ENCODE measurements at regions not wholly inside any gene's neighbourhood (a gene's known extent, or its start where the extent isn't known, plus 50 kb on each side); places are given as distances from the start of the nearest gene placed in this dataset.

DNA sequence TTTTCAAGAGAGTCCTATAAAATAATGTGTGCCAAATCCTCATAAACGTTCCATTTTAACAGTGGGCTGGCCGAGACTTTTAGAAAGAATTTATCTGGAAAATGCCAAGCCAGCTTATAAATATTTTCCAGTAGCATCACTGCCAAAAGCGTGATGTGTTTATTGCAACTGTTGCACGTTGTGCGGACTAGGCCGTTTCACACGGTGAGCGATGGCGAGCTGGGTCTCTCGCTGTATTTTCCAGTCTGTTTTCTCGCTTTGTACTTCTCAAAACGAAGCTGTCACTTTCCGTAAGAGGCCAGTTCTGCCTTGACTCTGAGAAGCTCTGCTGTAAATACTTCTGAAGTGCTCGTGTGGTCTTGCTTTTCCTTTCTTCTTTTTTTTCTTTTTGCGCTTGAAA, 65.0 kb upstream of the ZNF236 start:
- no peaks in the 10 kb centered on the region for H3K4me1 ChIP-seq (ENCODE audit: insufficient read depth, insufficient read length)
- H3K36me3 ChIP-seq (ENCODE audit: insufficient read depth, insufficient read length, low read length) = no peaks in the 10 kb centered on the region
- TF ChIP-seq YY1 (IDR thresholded peaks at IDR 0.05; ENCODE audit: insufficient read depth, insufficient read length) (no peak), SUZ12 (IDR thresholded peaks at IDR 0.05; ENCODE audit: extremely low read depth, insufficient read depth, insufficient read length) (no peak), ZNF274 (IDR thresholded peaks at IDR 0.05; ENCODE audit: low read depth, low read length) (no peak)
- no peak overlapping the region for H3K9ac ChIP-seq (ENCODE audit: insufficient read length, low read depth)
- H3K27me3 ChIP-seq (ENCODE audit: insufficient read depth, insufficient read length) = no peaks in the 10 kb centered on the region
- no peaks in the 10 kb centered on the region for H3K9me3 ChIP-seq (ENCODE audit: insufficient read depth, low read length)
- no peak overlapping the region for H3K4me3 ChIP-seq (ENCODE audit: insufficient read length, low read depth)
- DNase-seq (ENCODE audit: low read depth, low spot score) = no peak

GRCh38 chr18:76756531-76757253, 65.7 kb upstream of the ZNF236 start:
- H3K27me3 ChIP-seq (ENCODE audit: insufficient read depth, insufficient read length) = no peaks in the 10 kb centered on the region
- no peak for TF ChIP-seq ZNF274 (IDR thresholded peaks at IDR 0.05; ENCODE audit: low read depth, low read length)
- H3K36me3 ChIP-seq (ENCODE audit: insufficient read depth, insufficient read length, low read length) = no peaks in the 10 kb centered on the region
- no peak for DNase-seq (ENCODE audit: low read depth, low spot score)
- H3K9ac ChIP-seq (ENCODE audit: insufficient read length, low read depth) = no peak overlapping the region
- no peak overlapping the region for H3K4me3 ChIP-seq (ENCODE audit: insufficient read length, low read depth)
- H3K9me3 ChIP-seq (ENCODE audit: insufficient read depth, low read length) = no peaks in the 10 kb centered on the region
- no peaks in the 10 kb centered on the region for H3K4me1 ChIP-seq (ENCODE audit: insufficient read depth, insufficient read length)

DNA sequence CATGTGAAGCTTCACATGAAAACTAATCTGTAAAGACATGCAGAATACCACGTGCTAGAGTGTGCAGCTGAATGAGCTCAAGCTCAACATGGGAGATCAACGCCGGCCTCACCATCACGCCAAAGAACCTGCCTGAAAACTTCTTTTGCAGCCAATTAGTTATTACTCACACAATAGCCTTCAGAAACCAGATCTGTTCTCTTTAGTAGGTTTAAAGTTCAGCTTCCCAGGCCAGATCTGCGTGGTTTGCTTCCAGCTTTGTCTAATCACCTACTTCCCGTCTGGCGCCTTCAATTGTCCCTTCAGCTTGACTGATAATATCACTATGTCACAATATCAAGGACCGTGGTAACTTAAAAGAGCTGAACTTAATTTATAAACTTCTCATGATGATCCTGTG, 68.0 kb upstream of the ZNF236 start:
- TF ChIP-seq ZNF274 (IDR thresholded peaks at IDR 0.05; ENCODE audit: low read depth, low read length) (no peak), SUZ12 (IDR thresholded peaks at IDR 0.05; ENCODE audit: extremely low read depth, insufficient read depth, insufficient read length) (no peak), YY1 (IDR thresholded peaks at IDR 0.05; ENCODE audit: insufficient read depth, insufficient read length) (no peak)
- no peak for DNase-seq (ENCODE audit: low read depth, low spot score)
- H3K4me3 ChIP-seq (ENCODE audit: insufficient read length, low read depth) = no peak overlapping the region
- H3K9me3 ChIP-seq (ENCODE audit: insufficient read depth, low read length) = peaks cover 11% of the 10 kb centered on the region
- H3K9ac ChIP-seq (ENCODE audit: insufficient read length, low read depth) = no peak overlapping the region
- no peaks in the 10 kb centered on the region for H3K27me3 ChIP-seq (ENCODE audit: insufficient read depth, insufficient read length)
- H3K4me1 ChIP-seq (ENCODE audit: insufficient read depth, insufficient read length) = no peaks in the 10 kb centered on the region
- H3K36me3 ChIP-seq (ENCODE audit: insufficient read depth, insufficient read length, low read length) = no peaks in the 10 kb centered on the region

DNA sequence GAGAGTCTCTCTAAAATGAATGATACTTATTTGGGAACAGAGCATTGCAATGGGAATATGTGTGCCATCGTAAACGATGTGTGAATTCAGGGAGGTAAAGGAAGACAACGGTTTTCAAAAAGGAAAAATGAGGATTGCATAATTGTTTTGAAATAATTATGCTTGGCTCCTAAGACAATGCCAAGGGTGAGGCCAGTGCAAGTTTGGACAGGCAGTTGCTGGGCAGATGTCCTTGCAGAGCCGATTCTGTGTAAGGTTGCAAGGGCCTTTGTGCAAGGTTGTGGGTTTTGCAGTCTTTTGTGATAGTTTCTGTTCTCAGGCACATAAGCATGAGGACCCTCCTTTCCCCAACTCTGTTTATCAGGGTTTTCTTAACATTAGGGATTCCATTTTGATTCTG, 70.0 kb upstream of the ZNF236 start:
- H3K9me3 ChIP-seq (ENCODE audit: insufficient read depth, low read length) = peaks cover 24% of the 10 kb centered on the region
- no peak for TF ChIP-seq SUZ12 (IDR thresholded peaks at IDR 0.05; ENCODE audit: extremely low read depth, insufficient read depth, insufficient read length)
- TF ChIP-seq ZNF274 (IDR thresholded peaks at IDR 0.05; ENCODE audit: low read depth, low read length) = no peak
- TF ChIP-seq YY1 (IDR thresholded peaks at IDR 0.05; ENCODE audit: insufficient read depth, insufficient read length) = no peak
- H3K4me1 ChIP-seq (ENCODE audit: insufficient read depth, insufficient read length) = no peaks in the 10 kb centered on the region
- no peaks in the 10 kb centered on the region for H3K36me3 ChIP-seq (ENCODE audit: insufficient read depth, insufficient read length, low read length)
- H3K9ac ChIP-seq (ENCODE audit: insufficient read length, low read depth) = no peak overlapping the region
- no peaks in the 10 kb centered on the region for H3K27me3 ChIP-seq (ENCODE audit: insufficient read depth, insufficient read length)
- no peak overlapping the region for H3K4me3 ChIP-seq (ENCODE audit: insufficient read length, low read depth)
- no peak for DNase-seq (ENCODE audit: low read depth, low spot score)

GRCh38 chr18:76750917-76751890, 71.2 kb upstream of the ZNF236 start:
- no peak for DNase-seq (ENCODE audit: low read depth, low spot score)
- H3K27me3 ChIP-seq (ENCODE audit: insufficient read depth, insufficient read length) = no peaks in the 10 kb centered on the region
- no peak overlapping the region for H3K9ac ChIP-seq (ENCODE audit: insufficient read length, low read depth)
- H3K9me3 ChIP-seq (ENCODE audit: insufficient read depth, low read length) = peaks cover 24% of the 10 kb centered on the region
- H3K4me1 ChIP-seq (ENCODE audit: insufficient read depth, insufficient read length) = no peaks in the 10 kb centered on the region
- no peak overlapping the region for H3K4me3 ChIP-seq (ENCODE audit: insufficient read length, low read depth)
- no peaks in the 10 kb centered on the region for H3K36me3 ChIP-seq (ENCODE audit: insufficient read depth, insufficient read length, low read length)
- TF ChIP-seq ZNF274 (IDR thresholded peaks at IDR 0.05; ENCODE audit: low read depth, low read length) (no peak), YY1 (IDR thresholded peaks at IDR 0.05; ENCODE audit: insufficient read depth, insufficient read length) (no peak), SUZ12 (IDR thresholded peaks at IDR 0.05; ENCODE audit: extremely low read depth, insufficient read depth, insufficient read length) (no peak)

DNA sequence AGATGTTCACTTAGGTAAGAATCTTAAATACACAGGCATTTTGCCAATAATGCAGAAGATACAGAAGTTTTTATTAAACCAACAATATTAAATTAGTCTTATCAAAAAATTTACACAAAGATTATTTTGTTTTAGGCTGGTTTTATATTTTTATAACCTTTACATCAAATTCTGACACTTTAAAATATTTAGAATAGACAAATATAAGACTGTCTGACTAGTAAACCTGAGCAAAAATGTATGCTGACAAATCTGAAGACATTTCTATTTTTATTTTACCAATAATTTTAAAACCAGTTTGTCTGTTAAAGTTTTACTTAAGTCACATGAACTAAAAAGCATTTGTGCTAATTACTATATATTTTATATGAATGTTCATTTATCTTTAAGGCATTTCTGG, 72.1 kb upstream of the ZNF236 start:
- TF ChIP-seq ZNF274 (IDR thresholded peaks at IDR 0.05; ENCODE audit: low read depth, low read length) = no peak
- no peak for TF ChIP-seq SUZ12 (IDR thresholded peaks at IDR 0.05; ENCODE audit: extremely low read depth, insufficient read depth, insufficient read length)
- no peak for TF ChIP-seq YY1 (IDR thresholded peaks at IDR 0.05; ENCODE audit: insufficient read depth, insufficient read length)
- DNase-seq (ENCODE audit: low read depth, low spot score) = no peak
- peaks cover 24% of the 10 kb centered on the region for H3K9me3 ChIP-seq (ENCODE audit: insufficient read depth, low read length)
- H3K4me1 ChIP-seq (ENCODE audit: insufficient read depth, insufficient read length) = no peaks in the 10 kb centered on the region
- H3K27me3 ChIP-seq (ENCODE audit: insufficient read depth, insufficient read length) = no peaks in the 10 kb centered on the region
- no peaks in the 10 kb centered on the region for H3K36me3 ChIP-seq (ENCODE audit: insufficient read depth, insufficient read length, low read length)
- no peak overlapping the region for H3K4me3 ChIP-seq (ENCODE audit: insufficient read length, low read depth)
- no peak overlapping the region for H3K9ac ChIP-seq (ENCODE audit: insufficient read length, low read depth)

- H3K9me3 ChIP-seq (ENCODE audit: insufficient read depth, low read length) = peaks cover 24% of the 10 kb centered on the region
- H3K4me1 ChIP-seq (ENCODE audit: insufficient read depth, insufficient read length) = no peaks in the 10 kb centered on the region
- no peak overlapping the region for H3K4me3 ChIP-seq (ENCODE audit: insufficient read length, low read depth)
- no peak overlapping the region for H3K9ac ChIP-seq (ENCODE audit: insufficient read length, low read depth)
- H3K36me3 ChIP-seq (ENCODE audit: insufficient read depth, insufficient read length, low read length) = no peaks in the 10 kb centered on the region
- DNase-seq (ENCODE audit: low read depth, low spot score) = no peak
- TF ChIP-seq YY1 (IDR thresholded peaks at IDR 0.05; ENCODE audit: insufficient read depth, insufficient read length) (no peak), SUZ12 (IDR thresholded peaks at IDR 0.05; ENCODE audit: extremely low read depth, insufficient read depth, insufficient read length) (no peak), ZNF274 (IDR thresholded peaks at IDR 0.05; ENCODE audit: low read depth, low read length) (no peak)
- no peaks in the 10 kb centered on the region for H3K27me3 ChIP-seq (ENCODE audit: insufficient read depth, insufficient read length)
These were observed 74.7 kb upstream of the ZNF236 start for GRCh38 chr18:76747676-76748075.
